SK-N-SH treated with all-trans-retinoic acid at 6 μM for 48 hours (cell line): ENCODE measurements at regions not wholly inside any gene's neighbourhood (a gene's known extent, or its start where the extent isn't known, plus 50 kb on each side); places are given as distances from the start of the nearest gene placed in this dataset.

Experiments used
- ARNTL ChIP-seq: fragments of 450-650 bp; formaldehyde crosslinking; IDR thresholded peaks from 2 replicates; pipeline ENCODE4 v1.5.0; 2020; ENCODE audit warnings: low read depth, mild to moderate bottlenecking, moderate library complexity, borderline replicate concordance
- ESRRG ChIP-seq: fragments of 250-450 bp; sonication (Bioruptor Pico); IDR thresholded peaks from 2 replicates; pipeline ENCODE4 v1.6.1; 2021; ENCODE audit warnings: mild to moderate bottlenecking
- RARB ChIP-seq: fragments of 250-450 bp; sonication (Bioruptor Pico); IDR thresholded peaks from 2 replicates; pipeline ENCODE4 v1.8.0; 2021; ENCODE audit warnings: mild to moderate bottlenecking, moderate library complexity
- TCF4 ChIP-seq: fragments of 250-450 bp; sonication (Bioruptor Pico); IDR thresholded peaks from 2 replicates; pipeline ENCODE4 v1.8.0; 2021; ENCODE audit warnings: mild to moderate bottlenecking, moderate library complexity, borderline replicate concordance
- ZFP3 ChIP-seq: fragments of 250-450 bp; sonication (Bioruptor Pico); IDR thresholded peaks from 2 replicates; pipeline ENCODE4 v1.5.0; 2020; ENCODE audit warnings: mild to moderate bottlenecking, moderate library complexity
- TF ChIP-seq, protein P1 (sequence below): fragments of 250-450 bp; sonication (Bioruptor Pico); IDR thresholded peaks from 2 replicates; pipeline ENCODE4 v1.5.1; 2020; ENCODE audit warnings: low read depth, mild to moderate bottlenecking, moderate library complexity
- TF ChIP-seq, protein P2 (sequence below): fragments of 250-450 bp; sonication (Bioruptor Pico); IDR thresholded peaks from 2 replicates; pipeline ENCODE4 v1.8.0; 2020; ENCODE audit warnings: mild to moderate bottlenecking, moderate library complexity, borderline replicate concordance

DNA sequence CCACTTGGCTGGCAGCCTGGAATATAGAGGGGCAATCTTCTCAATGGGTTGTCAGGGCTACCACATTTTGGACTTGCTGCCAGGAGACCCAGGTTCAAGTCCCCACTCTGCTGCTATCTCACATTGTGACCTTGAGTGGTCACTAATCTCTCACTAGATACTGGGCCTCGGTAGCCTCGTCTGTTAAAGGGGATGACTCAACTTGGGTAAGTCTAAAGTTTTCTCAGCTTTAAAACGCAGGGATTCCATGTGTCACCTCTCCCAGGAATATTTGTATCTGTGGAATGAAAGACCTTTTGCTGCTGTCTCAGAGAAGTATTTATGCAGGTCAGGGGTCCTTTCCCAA is 86.3 kb downstream of the SEMA4F start:
- TF ChIP-seq, protein P1, sequence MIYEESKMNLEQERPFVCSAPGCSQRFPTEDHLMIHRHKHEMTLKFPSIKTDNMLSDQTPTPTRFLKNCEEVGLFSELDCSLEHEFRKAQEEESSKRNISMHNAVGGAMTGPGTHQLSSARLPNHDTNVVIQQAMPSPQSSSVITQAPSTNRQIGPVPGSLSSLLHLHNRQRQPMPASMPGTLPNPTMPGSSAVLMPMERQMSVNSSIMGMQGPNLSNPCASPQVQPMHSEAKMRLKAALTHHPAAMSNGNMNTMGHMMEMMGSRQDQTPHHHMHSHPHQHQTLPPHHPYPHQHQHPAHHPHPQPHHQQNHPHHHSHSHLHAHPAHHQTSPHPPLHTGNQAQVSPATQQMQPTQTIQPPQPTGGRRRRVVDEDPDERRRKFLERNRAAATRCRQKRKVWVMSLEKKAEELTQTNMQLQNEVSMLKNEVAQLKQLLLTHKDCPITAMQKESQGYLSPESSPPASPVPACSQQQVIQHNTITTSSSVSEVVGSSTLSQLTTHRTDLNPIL (CRISPR knock-in tag): no peak
- TF ChIP-seq ESRRG (CRISPR knock-in tag): no peak
- no peak for TF ChIP-seq RARB (CRISPR knock-in tag)
- TF ChIP-seq ARNTL (CRISPR knock-in tag): no peak
- TF ChIP-seq, protein P2, sequence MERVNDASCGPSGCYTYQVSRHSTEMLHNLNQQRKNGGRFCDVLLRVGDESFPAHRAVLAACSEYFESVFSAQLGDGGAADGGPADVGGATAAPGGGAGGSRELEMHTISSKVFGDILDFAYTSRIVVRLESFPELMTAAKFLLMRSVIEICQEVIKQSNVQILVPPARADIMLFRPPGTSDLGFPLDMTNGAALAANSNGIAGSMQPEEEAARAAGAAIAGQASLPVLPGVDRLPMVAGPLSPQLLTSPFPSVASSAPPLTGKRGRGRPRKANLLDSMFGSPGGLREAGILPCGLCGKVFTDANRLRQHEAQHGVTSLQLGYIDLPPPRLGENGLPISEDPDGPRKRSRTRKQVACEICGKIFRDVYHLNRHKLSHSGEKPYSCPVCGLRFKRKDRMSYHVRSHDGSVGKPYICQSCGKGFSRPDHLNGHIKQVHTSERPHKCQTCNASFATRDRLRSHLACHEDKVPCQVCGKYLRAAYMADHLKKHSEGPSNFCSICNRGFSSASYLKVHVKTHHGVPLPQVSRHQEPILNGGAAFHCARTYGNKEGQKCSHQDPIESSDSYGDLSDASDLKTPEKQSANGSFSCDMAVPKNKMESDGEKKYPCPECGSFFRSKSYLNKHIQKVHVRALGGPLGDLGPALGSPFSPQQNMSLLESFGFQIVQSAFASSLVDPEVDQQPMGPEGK (CRISPR knock-in tag): no peak
- TF ChIP-seq TCF4 (CRISPR knock-in tag): no peak
- TF ChIP-seq ZFP3 (CRISPR knock-in tag): no peak
